ENCODE measurements at regions not wholly inside any gene's neighbourhood (a gene's known extent, or its start where the extent isn't known, plus 50 kb on each side); places are given as distances from the start of the nearest gene placed in this dataset.

GRCh38 chr16:79535130-79535529, 65.4 kb downstream of the MAF start:
- no peaks in the 10 kb centered on the region for H3K36me3 ChIP-seq (ENCODE audit: insufficient read depth)
- no peak for ATAC-seq
- H4K20me1 ChIP-seq (replicated peaks; ENCODE audit: insufficient read depth): no peaks in the 10 kb centered on the region; the same call in 1 of the 2 replicates
- no peak overlapping the region for H3K27ac ChIP-seq (ENCODE audit: low read depth)
- no peak overlapping the region for H3K4me3 Mint-ChIP-seq
- TF ChIP-seq REST (IDR thresholded peaks at IDR 0.05; ENCODE audit: unreplicated experiment) (no peak), EZH2 (IDR thresholded peaks at IDR 0.05; ENCODE audit: low read depth, unreplicated experiment) (no peak), JUNB (IDR thresholded peaks at IDR 0.05; ENCODE audit: unreplicated experiment) (no peak), CTCF (conservative IDR thresholded peaks at IDR 0.05; ENCODE audit: low read depth in 2 of 2) (no peak), POLR2AphosphoS5 (IDR thresholded peaks at IDR 0.05; ENCODE audit: low read depth) (no peak), ZNF462 (CRISPR knock-in tag; IDR thresholded peaks at IDR 0.05) (no peak), STAT1 (IDR thresholded peaks at IDR 0.05; ENCODE audit: unreplicated experiment) (no peak), EZH2phosphoT487 (IDR thresholded peaks at IDR 0.05; ENCODE audit: unreplicated experiment) (no peak), NANOG (IDR thresholded peaks at IDR 0.05; ENCODE audit: borderline replicate concordance) (no peak), ZNF331 (CRISPR knock-in tag; IDR thresholded peaks at IDR 0.05; ENCODE audit: low read depth) (no peak), ZNF114 (CRISPR knock-in tag; IDR thresholded peaks at IDR 0.05) (no peak), CREB1 (CRISPR knock-in tag; IDR thresholded peaks at IDR 0.05; ENCODE audit: low read depth) (no peak), ETS1 (IDR thresholded peaks at IDR 0.05) (no peak)
- no peaks in the 10 kb centered on the region for H3K9me3 Mint-ChIP-seq
- H3K9me2 ChIP-seq (ENCODE audit: insufficient read depth): no peaks in the 10 kb centered on the region; the same call in 1 of the 2 replicates
- H3K4me3 ChIP-seq: no peak overlapping the region
- H3K4me1 Mint-ChIP-seq: no peaks in the 10 kb centered on the region
- H2AFZ ChIP-seq: no peak overlapping the region
- no peak overlapping the region for H3K27ac Mint-ChIP-seq
- H3K4me2 ChIP-seq: no peak overlapping the region
- peaks cover 2% of the 10 kb centered on the region for H3K27me3 Mint-ChIP-seq (ENCODE audit: insufficient read depth, low read depth, poor library complexity)
- no peaks in the 10 kb centered on the region for H3F3A ChIP-seq (replicated peaks; ENCODE audit: low read depth)
- no peaks in the 10 kb centered on the region for H3K79me2 ChIP-seq (replicated peaks; ENCODE audit: insufficient read depth)
- H3K4me1 ChIP-seq (ENCODE audit: insufficient read depth): no peaks in the 10 kb centered on the region
- no peak for DNase-seq (ENCODE audit: low spot score)
- no peaks in the 10 kb centered on the region for H3K36me3 Mint-ChIP-seq (ENCODE audit: low read depth)
- H3K27me3 ChIP-seq (ENCODE audit: insufficient read depth): no peaks in the 10 kb centered on the region
